SK-N-SH treated with all-trans-retinoic acid at 6 μM for 48 hours (cell line): ENCODE measurements at regions not wholly inside any gene's neighbourhood (a gene's known extent, or its start where the extent isn't known, plus 50 kb on each side); places are given as distances from the start of the nearest gene placed in this dataset.

Experiments
- ATAC-seq: fragments of 200-7000 bp; cut with Tn5 transposase; 3 replicates; pipeline ENCODE4 v1.9.1; 2020; ENCODE audit warnings: mild to moderate bottlenecking, moderate library complexity
- ARNTL ChIP-seq: fragments of 450-650 bp; formaldehyde crosslinking; IDR thresholded peaks from 2 replicates; pipeline ENCODE4 v1.5.0; 2020; ENCODE audit warnings: low read depth, mild to moderate bottlenecking, moderate library complexity, borderline replicate concordance
- BACH2 ChIP-seq: fragments of 250-450 bp; sonication (Bioruptor Pico); IDR thresholded peaks from 2 replicates; pipeline ENCODE4 v1.9.0; 2021; ENCODE audit warnings: mild to moderate bottlenecking, borderline replicate concordance
- CREB5 ChIP-seq: fragments of 250-450 bp; sonication (Bioruptor Pico); IDR thresholded peaks from 2 replicates; pipeline ENCODE4 v1.5.1; 2020; ENCODE audit warnings: low read depth, mild to moderate bottlenecking, moderate library complexity
- CSDC2 ChIP-seq: fragments of 250-450 bp; sonication (Bioruptor Pico); IDR thresholded peaks from 2 replicates; pipeline ENCODE4 v1.5.0; 2020; ENCODE audit warnings: mild to moderate bottlenecking, moderate library complexity
- CSRNP3 ChIP-seq: fragments of 250-450 bp; sonication (Bioruptor Pico); IDR thresholded peaks from 2 replicates; pipeline ENCODE4 v1.5.1; 2021; ENCODE audit warnings: mild to moderate bottlenecking, moderate library complexity
- ESRRG ChIP-seq: fragments of 250-450 bp; sonication (Bioruptor Pico); IDR thresholded peaks from 2 replicates; pipeline ENCODE4 v1.6.1; 2021; ENCODE audit warnings: mild to moderate bottlenecking
- GLIS3 ChIP-seq: fragments of 250-450 bp; sonication (Bioruptor Pico); IDR thresholded peaks from 2 replicates; pipeline ENCODE4 v1.5.0; 2020; ENCODE audit warnings: mild to moderate bottlenecking, moderate library complexity
- ISL1 ChIP-seq: fragments of 250-450 bp; sonication (Bioruptor Pico); IDR thresholded peaks from 2 replicates; pipeline ENCODE4 v2.1.2; 2022; ENCODE audit warnings: mild to moderate bottlenecking, moderate library complexity
- OSR1 ChIP-seq: fragments of 250-450 bp; sonication (Bioruptor Pico); IDR thresholded peaks from 2 replicates; pipeline ENCODE4 v1.8.0; 2022; ENCODE audit warnings: moderate library complexity, mild to moderate bottlenecking, inconsistent platforms
- PATZ1 ChIP-seq: fragments of 250-450 bp; sonication (Bioruptor Pico); IDR thresholded peaks from 2 replicates; pipeline ENCODE4 v1.8.0; 2020; ENCODE audit warnings: mild to moderate bottlenecking, moderate library complexity, borderline replicate concordance
- PPARA ChIP-seq: fragments of 250-450 bp; sonication (Bioruptor Pico); IDR thresholded peaks from 2 replicates; pipeline ENCODE4 v1.5.0; 2020; ENCODE audit warnings: mild to moderate bottlenecking, borderline replicate concordance
- RARB ChIP-seq: fragments of 250-450 bp; sonication (Bioruptor Pico); IDR thresholded peaks from 2 replicates; pipeline ENCODE4 v1.8.0; 2021; ENCODE audit warnings: mild to moderate bottlenecking, moderate library complexity
- SNAI2 ChIP-seq: fragments of 250-450 bp; sonication (Bioruptor Pico); IDR thresholded peaks from 2 replicates; pipeline ENCODE4 v1.5.0; 2020; ENCODE audit warnings: mild to moderate bottlenecking, moderate library complexity
- TCF4 ChIP-seq: fragments of 250-450 bp; sonication (Bioruptor Pico); IDR thresholded peaks from 2 replicates; pipeline ENCODE4 v1.8.0; 2021; ENCODE audit warnings: mild to moderate bottlenecking, moderate library complexity, borderline replicate concordance
- TOX ChIP-seq: fragments of 250-450 bp; sonication (Bioruptor Pico); IDR thresholded peaks from 2 replicates; pipeline ENCODE4 v1.8.0; 2021; ENCODE audit warnings: mild to moderate bottlenecking, moderate library complexity, borderline replicate concordance
- TSHZ2 ChIP-seq: fragments of 250-450 bp; sonication (Bioruptor Pico); IDR thresholded peaks from 2 replicates; pipeline ENCODE4 v1.5.0; 2020; ENCODE audit warnings: mild to moderate bottlenecking, moderate library complexity
- ZC3H10 ChIP-seq: fragments of 250-450 bp; sonication (Bioruptor Pico); IDR thresholded peaks from 2 replicates; pipeline ENCODE4 v1.5.1; 2021; ENCODE audit warnings: mild to moderate bottlenecking, moderate library complexity
- ZFP3 ChIP-seq: fragments of 250-450 bp; sonication (Bioruptor Pico); IDR thresholded peaks from 2 replicates; pipeline ENCODE4 v1.5.0; 2020; ENCODE audit warnings: mild to moderate bottlenecking, moderate library complexity
- ZFP30 ChIP-seq: fragments of 450-650 bp; formaldehyde crosslinking; IDR thresholded peaks from 2 replicates; pipeline ENCODE4 v1.5.0; 2022; ENCODE audit warnings: mild to moderate bottlenecking, moderate library complexity
- ZNF565 ChIP-seq: fragments of 450-650 bp; formaldehyde crosslinking; conservative IDR thresholded peaks from 2 replicates; pipeline ENCODE4 v1.5.0; 2020; ENCODE audit warnings: low read depth, mild to moderate bottlenecking, moderate library complexity
- ZNF70 ChIP-seq: fragments of 450-650 bp; formaldehyde crosslinking; IDR thresholded peaks from 2 replicates; pipeline ENCODE4 v1.5.0; 2020; ENCODE audit warnings: mild to moderate bottlenecking, moderate library complexity
- ZNF8 ChIP-seq: fragments of 450-650 bp; formaldehyde crosslinking; IDR thresholded peaks from 2 replicates; pipeline ENCODE4 v1.5.0; 2020; ENCODE audit warnings: mild to moderate bottlenecking, moderate library complexity

- TF ChIP-seq ESRRG, result no peak
- no peak for TF ChIP-seq GLIS3 (CRISPR knock-in tag)
- no peak for TF ChIP-seq ISL1 (CRISPR knock-in tag)
- no peak for TF ChIP-seq ARNTL (CRISPR knock-in tag)
- TF ChIP-seq TOX (CRISPR knock-in tag), result no peak
- TF ChIP-seq CSDC2 (CRISPR knock-in tag), result no peak
- no peak for TF ChIP-seq ZC3H10 (CRISPR knock-in tag)
- no peak for TF ChIP-seq CSRNP3 (CRISPR knock-in tag)
- no peak for TF ChIP-seq PPARA (CRISPR knock-in tag)
- no peak for TF ChIP-seq TSHZ2 (CRISPR knock-in tag)
- no peak for TF ChIP-seq ZNF8 (CRISPR knock-in tag)
- no peak for TF ChIP-seq ZFP3 (CRISPR knock-in tag)
- no peak for TF ChIP-seq ZFP30 (CRISPR knock-in tag)
- no peak for TF ChIP-seq CREB5 (CRISPR knock-in tag)
- no peak for TF ChIP-seq RARB (CRISPR knock-in tag)
- no peak for ATAC-seq
Measured at GRCh38 chr3:156760333-156760732, 65.8 kb upstream of the LEKR1 start.

- TF ChIP-seq PATZ1 (CRISPR knock-in tag) (no peak), ZNF8 (CRISPR knock-in tag) (no peak), BACH2 (CRISPR knock-in tag) (no peak), PPARA (CRISPR knock-in tag) (no peak), ISL1 (CRISPR knock-in tag) (no peak), OSR1 (CRISPR knock-in tag) (no peak), ZC3H10 (CRISPR knock-in tag) (no peak), SNAI2 (CRISPR knock-in tag) (no peak), TOX (CRISPR knock-in tag) (no peak), ZNF70 (no peak)
- TF ChIP-seq, all 23 proteins: peak for 0
- ATAC-seq, result no peak
Measured at GRCh38 chr3:156761007-156761406, 65.1 kb upstream of the LEKR1 start.

GRCh38 chr3:156761713-156762451 lies 64.3 kb upstream of the LEKR1 start:
- ATAC-seq, result no peak; the same call in 2 of the 3 replicates
- no peak for TF ChIP-seq TOX (CRISPR knock-in tag)
- TF ChIP-seq TSHZ2 (CRISPR knock-in tag), result no peak
- TF ChIP-seq PPARA (CRISPR knock-in tag), result no peak
- no peak for TF ChIP-seq RARB (CRISPR knock-in tag)
- no peak for TF ChIP-seq BACH2 (CRISPR knock-in tag)
- TF ChIP-seq CREB5 (CRISPR knock-in tag), result no peak
- no peak for TF ChIP-seq ZNF70
- TF ChIP-seq ZNF565 (CRISPR knock-in tag), result no peak
- no peak for TF ChIP-seq CSRNP3 (CRISPR knock-in tag)
- TF ChIP-seq ZC3H10 (CRISPR knock-in tag), result no peak
- no peak for TF ChIP-seq GLIS3 (CRISPR knock-in tag)
- TF ChIP-seq TCF4 (CRISPR knock-in tag), result no peak
- no peak for TF ChIP-seq ISL1 (CRISPR knock-in tag)
- TF ChIP-seq, all 23 proteins: peak for 0
